ENCODE measurements at regions not wholly inside any gene's neighbourhood (a gene's known extent, or its start where the extent isn't known, plus 50 kb on each side); places are given as distances from the start of the nearest gene placed in this dataset.

- no peak for DNase-seq (ENCODE audit: low read depth in 1 of 2, low spot score in 2 of 2)
- Histone ChIP-seq H3K27ac (no peak overlapping the region), H3K4me3 (no peak overlapping the region), H3K36me3 (no peaks in the 10 kb centered on the region), H3K9me3 (replicated peaks) (no peaks in the 10 kb centered on the region), H3K27me3 (replicated peaks) (no peaks in the 10 kb centered on the region), H3K4me1 (replicated peaks) (no peaks in the 10 kb centered on the region)
Measured at GRCh38 chr18:30568333-30568732, 474.2 kb downstream of the DSC3 start.

GRCh38 chr18:30566877-30567276 is 475.7 kb downstream of the DSC3 start:
- no peak for DNase-seq (ENCODE audit: low read depth in 1 of 2, low spot score in 2 of 2)
- no peaks in the 10 kb centered on the region for H3K27me3 ChIP-seq (replicated peaks)
- H3K4me1 ChIP-seq (replicated peaks), result no peaks in the 10 kb centered on the region
- no peaks in the 10 kb centered on the region for H3K9me3 ChIP-seq (replicated peaks)
- H3K4me3 ChIP-seq, result no peak overlapping the region
- H3K27ac ChIP-seq, result no peak overlapping the region
- no peaks in the 10 kb centered on the region for H3K36me3 ChIP-seq

DNA sequence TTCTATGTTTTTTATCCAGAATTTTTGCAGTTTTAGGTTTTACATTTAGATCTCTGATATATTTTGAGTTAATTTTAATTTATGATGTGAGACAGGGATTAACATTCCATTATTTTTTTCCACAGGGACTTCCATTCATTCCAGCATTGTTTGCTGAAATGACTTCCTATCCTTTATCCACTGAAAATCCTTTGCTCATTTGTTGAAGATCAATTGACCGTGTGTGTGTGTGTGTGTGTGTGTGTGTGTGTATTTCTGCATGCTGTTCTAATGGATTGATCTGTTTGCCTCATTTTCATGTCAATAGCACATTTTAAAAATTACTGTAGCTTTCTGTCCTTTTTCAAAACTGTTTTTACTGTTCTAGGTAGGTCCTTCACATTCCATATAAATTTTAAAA is 480.3 kb downstream of the DSC3 start:
- Histone ChIP-seq H3K4me3 (no peak overlapping the region), H3K4me1 (replicated peaks) (no peaks in the 10 kb centered on the region), H3K36me3 (no peaks in the 10 kb centered on the region), H3K27me3 (replicated peaks) (no peaks in the 10 kb centered on the region), H3K27ac (no peak overlapping the region), H3K9me3 (replicated peaks) (no peaks in the 10 kb centered on the region)
- no peak for DNase-seq (ENCODE audit: low read depth in 1 of 2, low spot score in 2 of 2)

DNA sequence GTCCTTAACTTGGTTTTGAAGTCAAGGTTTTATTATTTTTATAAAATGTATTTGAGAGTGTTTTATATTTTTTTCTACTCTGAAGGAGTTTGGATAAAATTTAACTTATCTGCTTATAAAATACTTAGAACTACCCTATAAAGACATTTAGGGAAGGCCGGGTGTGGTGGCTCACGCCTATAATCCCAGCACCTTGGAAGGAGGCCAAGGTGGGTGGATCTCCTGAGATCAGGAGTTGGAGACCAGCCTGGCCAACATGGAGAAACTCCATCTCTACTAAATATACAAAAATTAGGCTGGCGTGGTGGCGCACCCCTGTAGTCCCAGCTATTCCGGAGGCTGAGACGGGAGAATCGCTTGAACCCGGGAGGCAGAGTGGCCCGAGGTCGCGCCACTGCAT is 486.4 kb downstream of the DSC3 start:
- H3K4me3 ChIP-seq, result no peak overlapping the region
- DNase-seq (ENCODE audit: low read depth in 1 of 2, low spot score in 2 of 2), result no peak
- no peaks in the 10 kb centered on the region for H3K9me3 ChIP-seq (replicated peaks)
- no peak overlapping the region for H3K27ac ChIP-seq
- no peaks in the 10 kb centered on the region for H3K4me1 ChIP-seq (replicated peaks)
- H3K27me3 ChIP-seq (replicated peaks), result no peaks in the 10 kb centered on the region
- no peaks in the 10 kb centered on the region for H3K36me3 ChIP-seq

GRCh38 chr18:30545393-30545792 is 497.1 kb downstream of the DSC3 start:
- H3K9me3 ChIP-seq (replicated peaks), result no peaks in the 10 kb centered on the region
- DNase-seq (ENCODE audit: low read depth in 1 of 2, low spot score in 2 of 2), result no peak

GRCh38 chr18:30544141-30544540 is 498.4 kb downstream of the DSC3 start:
- DNase-seq (ENCODE audit: low read depth in 1 of 2, low spot score in 2 of 2), result no peak
- H3K27me3 ChIP-seq (replicated peaks), result no peaks in the 10 kb centered on the region

More at GRCh38 chr18:30545393-30545792, 497.1 kb downstream of the DSC3 start:
- Histone ChIP-seq H3K36me3 (no peaks in the 10 kb centered on the region), H3K27me3 (replicated peaks) (no peaks in the 10 kb centered on the region), H3K4me1 (replicated peaks) (no peaks in the 10 kb centered on the region), H3K4me3 (no peak overlapping the region), H3K27ac (no peak overlapping the region)

GRCh38 chr18:30533716-30534115 is 508.8 kb downstream of the DSC3 start:
- Histone ChIP-seq H3K27ac (no peak overlapping the region), H3K4me3 (no peak overlapping the region)

More at GRCh38 chr18:30544141-30544540, 498.4 kb downstream of the DSC3 start:
- H3K4me3 ChIP-seq, result no peak overlapping the region
- no peaks in the 10 kb centered on the region for H3K4me1 ChIP-seq (replicated peaks)
- no peaks in the 10 kb centered on the region for H3K36me3 ChIP-seq
- H3K27ac ChIP-seq, result no peak overlapping the region
- no peaks in the 10 kb centered on the region for H3K9me3 ChIP-seq (replicated peaks)

DNA sequence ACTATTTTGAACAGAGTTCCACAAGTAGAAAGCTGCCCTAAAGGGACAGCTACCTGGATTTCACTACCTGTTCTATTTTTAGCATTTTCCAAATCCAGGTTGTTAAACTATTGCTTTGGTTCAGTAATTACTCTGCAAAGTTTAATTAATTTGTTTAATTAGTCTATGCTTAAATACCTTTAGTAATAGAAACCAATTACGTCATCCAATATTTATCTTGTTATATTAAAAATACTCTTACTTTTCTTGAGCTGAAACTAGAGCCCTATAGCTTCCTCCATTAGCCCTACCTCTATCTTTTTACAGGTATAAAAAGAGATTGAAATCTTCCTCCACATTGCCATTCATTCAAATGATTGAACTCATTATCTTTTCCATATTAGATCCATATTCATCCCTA is 514.6 kb downstream of the DSC3 start:
- Histone ChIP-seq H3K4me3 (no peak overlapping the region), H3K9me3 (replicated peaks) (no peaks in the 10 kb centered on the region), H3K4me1 (replicated peaks) (no peaks in the 10 kb centered on the region), H3K36me3 (no peaks in the 10 kb centered on the region), H3K27ac (no peak overlapping the region), H3K27me3 (replicated peaks) (no peaks in the 10 kb centered on the region)
- no peak for DNase-seq (ENCODE audit: low read depth in 1 of 2, low spot score in 2 of 2)

More at GRCh38 chr18:30533716-30534115, 508.8 kb downstream of the DSC3 start:
- no peak for DNase-seq (ENCODE audit: low read depth in 1 of 2, low spot score in 2 of 2)
- Histone ChIP-seq H3K36me3 (no peaks in the 10 kb centered on the region), H3K27me3 (replicated peaks) (0 out of 2 replicates have a peak, but pooled peaks cover 3% of the 10 kb centered on the region), H3K9me3 (replicated peaks) (no peaks in the 10 kb centered on the region), H3K4me1 (replicated peaks) (no peaks in the 10 kb centered on the region)

GRCh38 chr18:30527226-30527625 is 515.3 kb downstream of the DSC3 start:
- H3K36me3 ChIP-seq, result no peaks in the 10 kb centered on the region
- H3K27ac ChIP-seq, result no peak overlapping the region
- no peaks in the 10 kb centered on the region for H3K4me1 ChIP-seq (replicated peaks)
- H3K4me3 ChIP-seq, result no peak overlapping the region
- no peak for DNase-seq (ENCODE audit: low read depth in 1 of 2, low spot score in 2 of 2)
- no peaks in the 10 kb centered on the region for H3K27me3 ChIP-seq (replicated peaks)
- H3K9me3 ChIP-seq (replicated peaks), result no peaks in the 10 kb centered on the region

- no peak for DNase-seq (ENCODE audit: low read depth in 1 of 2, low spot score in 2 of 2)
- Histone ChIP-seq H3K27me3 (replicated peaks) (no peaks in the 10 kb centered on the region), H3K36me3 (no peaks in the 10 kb centered on the region), H3K4me1 (replicated peaks) (no peaks in the 10 kb centered on the region), H3K9me3 (replicated peaks) (no peaks in the 10 kb centered on the region), H3K4me3 (no peak overlapping the region), H3K27ac (no peak overlapping the region)
Measured at GRCh38 chr18:30522288-30522929, 520.1 kb downstream of the DSC3 start.

DNA sequence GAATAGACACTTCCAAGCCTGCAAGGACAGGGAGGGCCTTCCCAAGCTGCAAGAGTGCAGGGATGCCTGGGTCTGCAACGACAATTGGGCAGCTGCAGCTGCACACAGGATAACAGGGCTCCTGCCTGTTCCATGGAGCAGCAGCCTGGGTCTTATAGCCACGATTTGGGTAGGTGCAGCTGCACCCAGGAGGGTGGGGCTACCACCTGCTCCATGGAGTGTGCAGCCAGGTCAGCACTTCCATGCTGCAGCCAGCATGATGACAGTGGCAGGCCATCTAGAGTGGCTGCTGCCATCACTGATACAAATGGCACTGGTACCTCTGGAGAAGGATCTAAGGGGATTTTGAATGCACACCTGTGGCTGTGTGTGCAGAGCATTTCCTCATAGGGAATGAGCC is 528.5 kb downstream of the DSC3 start:
- H3K27ac ChIP-seq, result no peak overlapping the region
- no peaks in the 10 kb centered on the region for H3K27me3 ChIP-seq (replicated peaks)
- no peaks in the 10 kb centered on the region for H3K9me3 ChIP-seq (replicated peaks)
- no peaks in the 10 kb centered on the region for H3K4me1 ChIP-seq (replicated peaks)
- no peak overlapping the region for H3K4me3 ChIP-seq
- H3K36me3 ChIP-seq, result no peaks in the 10 kb centered on the region
- no peak for DNase-seq (ENCODE audit: low read depth in 1 of 2, low spot score in 2 of 2)

DNA sequence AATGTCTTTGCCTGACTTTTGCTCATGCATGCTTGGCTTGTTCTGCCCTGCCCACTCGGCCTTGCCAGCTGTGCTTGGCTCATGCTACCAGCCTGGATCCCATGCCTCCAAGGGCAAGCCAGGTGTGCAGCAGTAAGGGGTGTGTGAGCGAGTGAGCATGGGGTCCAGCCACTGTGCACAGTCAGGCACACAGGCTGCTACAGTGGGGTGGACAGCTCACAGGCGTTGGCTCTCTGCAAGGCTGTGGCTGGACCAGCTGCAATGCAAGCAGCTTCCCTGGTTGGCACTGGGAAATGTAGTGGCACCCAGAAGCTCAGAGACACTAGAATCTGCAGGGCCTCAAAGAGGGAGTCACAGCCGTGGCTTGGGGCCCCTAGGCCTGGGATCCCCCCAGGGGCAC is 529.7 kb downstream of the DSC3 start:
- peak in 1 of 2 experiments; percentile 33 for DNase-seq (ENCODE audit: low read depth in 1 of 2, low spot score in 2 of 2)
- H3K4me3 ChIP-seq, result no peak overlapping the region
- H3K27me3 ChIP-seq (replicated peaks), result no peaks in the 10 kb centered on the region
- no peaks in the 10 kb centered on the region for H3K36me3 ChIP-seq
- H3K9me3 ChIP-seq (replicated peaks), result no peaks in the 10 kb centered on the region
- no peak overlapping the region for H3K27ac ChIP-seq
- no peaks in the 10 kb centered on the region for H3K4me1 ChIP-seq (replicated peaks)

DNA sequence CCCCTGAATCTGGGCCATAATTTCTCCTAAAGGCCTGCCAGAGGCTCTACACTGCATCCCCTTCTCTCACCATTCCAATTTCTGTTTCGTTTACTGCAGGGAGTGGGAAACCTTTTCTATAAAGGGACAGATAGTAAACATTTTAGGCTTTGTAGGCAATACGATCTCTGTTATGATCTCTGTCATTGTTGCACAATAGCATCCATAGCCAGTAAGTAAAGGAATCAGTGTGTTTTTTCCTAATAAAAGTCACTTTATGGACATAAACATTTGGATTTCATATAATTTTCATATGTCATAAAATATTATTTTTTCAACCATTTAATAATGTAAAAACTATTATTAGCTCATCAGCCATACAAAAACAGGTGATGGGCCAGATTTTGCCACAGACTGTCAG is 531.7 kb downstream of the DSC3 start:
- H3K9me3 ChIP-seq (replicated peaks), result no peaks in the 10 kb centered on the region
- no peaks in the 10 kb centered on the region for H3K36me3 ChIP-seq
- no peak for DNase-seq (ENCODE audit: low read depth in 1 of 2, low spot score in 2 of 2)
- no peak overlapping the region for H3K4me3 ChIP-seq
- no peaks in the 10 kb centered on the region for H3K27me3 ChIP-seq (replicated peaks)
- no peak overlapping the region for H3K27ac ChIP-seq
- no peaks in the 10 kb centered on the region for H3K4me1 ChIP-seq (replicated peaks)

GRCh38 chr18:30501594-30501993 is 540.9 kb downstream of the DSC3 start:
- H3K4me1 ChIP-seq (replicated peaks), result no peaks in the 10 kb centered on the region
- no peak overlapping the region for H3K4me3 ChIP-seq
- no peaks in the 10 kb centered on the region for H3K27me3 ChIP-seq (replicated peaks)
- H3K27ac ChIP-seq, result no peak overlapping the region
- no peaks in the 10 kb centered on the region for H3K9me3 ChIP-seq (replicated peaks)
- no peak for DNase-seq (ENCODE audit: low read depth in 1 of 2, low spot score in 2 of 2)
- no peaks in the 10 kb centered on the region for H3K36me3 ChIP-seq

All from SJSA1 (cell line).